Inferior parietal cortex (tissue), 1 donor: ENCODE measurements at regions not wholly inside any gene's neighbourhood (a gene's known extent, or its start where the extent isn't known, plus 50 kb on each side); places are given as distances from the start of the nearest gene placed in this dataset.

Experiments used
- DNase-seq: peaks from one replicate; pipeline ENCODE4 v3.0.0-alpha.2; 2016; ENCODE audit errors: extremely low spot score

DNA sequence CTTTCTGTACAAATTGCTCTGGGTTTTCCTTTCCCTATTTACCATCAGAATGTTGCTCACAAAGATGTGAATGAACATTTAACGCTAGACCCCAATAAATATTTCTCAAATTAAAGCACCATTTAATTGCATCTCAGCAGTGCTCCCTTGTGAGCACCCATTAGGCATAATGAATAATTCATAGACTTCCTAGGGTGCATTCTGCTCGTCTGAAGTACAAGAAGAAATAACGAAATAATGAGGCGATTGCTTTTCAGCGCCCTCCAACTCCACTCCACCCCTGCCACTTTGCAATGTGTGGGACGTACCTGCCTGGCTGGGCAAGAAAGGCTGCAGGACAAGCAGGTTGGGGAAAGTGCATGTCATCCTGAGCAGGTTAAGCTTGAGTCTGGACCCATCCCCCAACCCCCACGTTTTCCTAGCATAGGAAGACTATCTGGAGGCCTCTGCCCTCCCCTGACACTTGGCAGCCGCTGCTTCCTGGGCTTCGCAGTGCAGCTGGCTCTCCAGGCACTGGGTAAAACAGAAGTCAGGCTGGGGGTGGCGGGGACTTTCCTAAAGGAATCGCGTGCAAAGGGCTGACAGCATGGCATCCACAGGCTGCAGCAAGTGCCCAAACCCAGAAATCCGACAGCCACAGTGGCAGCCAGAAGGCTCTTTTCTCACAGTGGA lies 253.7 kb downstream of the DUSP6 start:
- DNase-seq: no peak

DNA sequence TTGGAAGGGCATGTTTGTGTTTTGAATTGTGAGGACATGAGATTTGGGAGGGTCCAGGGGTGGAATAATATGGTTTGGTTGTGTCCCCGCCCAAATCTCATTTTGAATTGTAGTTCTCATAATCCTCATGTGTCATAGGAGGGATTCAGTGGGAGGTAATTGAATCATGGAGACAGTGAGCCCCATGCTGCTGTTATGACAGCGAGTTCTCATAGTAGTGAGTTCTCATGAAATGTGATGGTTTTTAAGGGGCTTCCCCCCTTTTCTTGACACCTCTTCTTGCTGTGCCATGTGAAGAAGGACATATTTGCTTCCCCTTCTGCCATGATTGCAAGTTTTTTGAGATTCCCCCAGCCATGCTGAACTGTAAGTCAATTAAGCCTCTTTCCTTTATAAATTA lies 260.0 kb downstream of the DUSP6 start:
- no peak for DNase-seq

DNA sequence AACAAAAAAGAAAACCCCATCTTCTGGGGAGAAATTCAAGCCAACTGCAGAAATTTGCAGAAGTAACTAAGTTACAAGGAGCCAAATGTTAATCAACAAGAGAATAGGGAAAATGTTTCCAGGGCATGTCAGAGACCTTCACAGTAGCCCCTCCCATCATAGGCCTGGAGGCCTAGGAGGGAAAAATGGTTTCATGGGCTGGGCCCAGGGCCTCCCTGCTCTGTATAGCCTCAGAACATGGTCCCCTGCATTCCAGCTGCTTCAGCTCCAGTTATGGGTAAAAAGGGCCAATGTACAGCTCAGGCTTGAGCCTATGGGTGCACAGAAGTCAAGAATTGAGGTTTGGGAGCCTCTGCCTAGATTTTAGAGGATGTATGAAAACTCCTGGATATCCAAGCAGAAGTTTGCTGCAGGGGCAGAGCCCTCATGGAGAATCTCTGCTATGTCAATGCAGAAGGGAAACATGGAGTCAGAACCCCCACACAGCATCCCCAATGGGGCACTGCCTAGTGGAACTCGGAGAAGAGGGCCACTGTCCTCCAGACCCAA lies 260.9 kb downstream of the DUSP6 start:
- no peak for DNase-seq

DNA sequence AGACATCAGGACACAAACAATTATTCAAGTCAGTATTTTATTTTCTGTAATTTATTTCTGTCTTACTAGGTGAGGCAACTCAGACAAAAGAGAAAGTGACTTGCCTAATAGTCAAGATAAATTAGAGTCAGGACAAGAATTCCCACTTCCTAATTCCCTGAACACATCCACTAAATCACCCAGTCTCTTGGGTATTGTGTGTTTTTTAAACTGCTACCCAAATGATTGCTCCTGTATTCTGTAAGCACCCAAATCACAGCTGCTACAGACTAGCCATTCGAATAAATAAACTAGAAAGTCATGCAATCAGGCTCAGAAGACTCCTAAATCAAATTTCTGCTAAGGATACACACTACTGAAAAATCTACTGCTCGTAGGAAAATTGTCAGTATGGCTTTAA lies 263.0 kb downstream of the DUSP6 start:
- DNase-seq: no peak

DNA sequence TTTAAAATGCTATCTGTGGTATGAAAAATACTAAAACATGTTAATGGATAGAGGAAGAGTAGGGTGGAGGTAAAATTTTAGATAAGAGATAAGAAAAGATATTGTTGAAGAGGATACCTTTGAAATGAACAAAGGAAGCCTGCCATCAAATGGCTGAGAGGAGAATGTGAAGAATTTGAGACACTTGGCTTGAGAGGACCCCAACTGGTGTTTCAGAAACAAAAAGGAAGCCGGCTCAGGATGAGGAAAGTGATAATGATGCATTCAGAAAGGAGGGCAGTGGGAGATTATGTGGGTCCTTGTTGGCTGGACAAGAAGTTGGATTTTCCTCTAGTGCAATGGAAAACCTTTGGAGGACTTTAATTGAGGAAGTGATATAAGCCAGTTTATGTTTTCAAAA lies 264.4 kb downstream of the DUSP6 start:
- DNase-seq: no peak

DNA sequence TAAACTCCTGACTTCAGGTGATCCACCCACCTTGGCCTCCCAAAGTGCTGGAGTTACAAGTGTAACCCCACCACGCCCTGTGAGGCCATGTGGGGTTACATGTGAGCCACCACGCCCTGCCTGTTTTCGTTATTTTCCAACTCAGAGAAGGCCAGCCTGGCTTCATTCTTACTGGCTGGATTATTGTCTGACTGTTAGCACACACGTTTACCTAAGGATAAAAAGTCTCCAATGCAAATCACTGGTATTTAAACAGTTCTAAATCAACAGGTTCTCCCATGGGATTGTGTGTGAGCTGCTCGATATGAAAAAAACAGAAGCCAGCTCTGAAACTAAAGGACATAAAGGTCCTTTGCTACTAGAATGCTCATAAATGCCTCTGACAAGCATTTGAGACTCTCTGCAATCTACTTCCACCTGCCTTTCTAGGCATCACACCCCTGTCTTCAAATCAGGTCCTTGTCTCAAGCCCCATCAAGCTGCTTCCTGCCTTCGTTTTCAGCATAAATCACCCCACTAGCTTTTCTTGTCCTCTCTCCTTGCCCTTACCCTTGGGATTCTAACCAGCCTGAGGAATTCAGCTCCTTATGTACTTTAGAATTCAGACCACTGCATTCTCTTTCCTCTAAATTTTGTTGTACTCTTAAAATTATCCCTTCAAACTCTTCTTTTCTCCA lies 265.0 kb downstream of the DUSP6 start:
- no peak for DNase-seq

DNA sequence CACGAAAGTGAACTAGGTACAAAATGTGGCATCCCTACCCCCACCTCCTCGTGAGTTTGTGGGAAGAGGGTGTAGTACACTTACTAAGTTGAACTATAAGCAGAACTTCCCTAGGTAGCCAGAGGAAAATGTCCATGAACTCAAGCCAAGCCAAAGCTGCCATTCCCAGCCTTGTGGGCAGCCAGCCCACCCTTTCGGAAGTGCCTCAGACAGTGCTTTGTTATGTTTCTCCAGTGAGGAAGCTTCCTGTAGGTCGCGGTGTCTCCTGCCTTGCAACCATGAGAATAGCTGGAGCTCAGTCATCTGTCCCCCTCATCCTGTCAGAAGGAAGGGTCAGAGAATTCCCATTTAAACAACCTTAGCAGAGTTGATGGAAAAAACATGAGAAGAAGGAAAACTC lies 266.9 kb downstream of the DUSP6 start:
- DNase-seq: no peak

DNA sequence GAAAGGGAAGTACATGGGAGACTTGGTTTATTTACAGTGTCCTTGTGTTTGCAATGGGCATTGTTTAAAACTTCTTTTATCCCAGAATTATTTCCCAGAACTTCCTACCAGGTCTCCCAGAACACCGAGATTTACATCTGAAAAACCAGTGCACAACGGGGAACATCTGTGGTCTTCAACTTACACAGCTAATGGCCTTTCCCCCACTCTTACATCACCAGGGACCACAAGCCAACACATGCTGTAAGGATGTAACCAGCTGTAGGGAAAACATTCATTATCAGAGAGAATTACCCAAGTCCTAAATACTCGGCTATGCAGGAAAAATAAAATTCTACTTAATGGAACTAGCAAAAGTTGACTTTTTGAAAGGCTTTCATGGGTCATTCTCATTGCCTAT lies 267.6 kb downstream of the DUSP6 start:
- no peak for DNase-seq

DNA sequence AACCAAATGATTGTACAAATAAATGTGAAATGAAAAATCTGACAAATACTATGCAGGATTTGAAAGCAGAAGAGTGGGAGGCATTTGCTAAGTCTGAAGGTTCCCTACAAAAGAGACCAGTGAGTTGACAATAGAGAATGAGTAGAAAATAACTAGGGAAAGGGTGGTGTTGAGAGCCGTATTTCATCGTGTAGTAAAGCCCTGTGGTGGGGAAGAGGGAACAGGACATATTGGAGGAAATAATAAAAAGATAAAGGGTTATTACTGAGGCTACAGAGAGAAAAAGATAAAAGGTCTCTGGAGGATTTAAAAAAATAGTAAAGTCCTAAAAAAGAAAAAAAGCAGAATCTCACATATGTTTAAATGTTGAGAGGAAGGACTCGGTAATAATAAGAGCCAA lies 268.8 kb downstream of the DUSP6 start:
- DNase-seq: no peak

DNA sequence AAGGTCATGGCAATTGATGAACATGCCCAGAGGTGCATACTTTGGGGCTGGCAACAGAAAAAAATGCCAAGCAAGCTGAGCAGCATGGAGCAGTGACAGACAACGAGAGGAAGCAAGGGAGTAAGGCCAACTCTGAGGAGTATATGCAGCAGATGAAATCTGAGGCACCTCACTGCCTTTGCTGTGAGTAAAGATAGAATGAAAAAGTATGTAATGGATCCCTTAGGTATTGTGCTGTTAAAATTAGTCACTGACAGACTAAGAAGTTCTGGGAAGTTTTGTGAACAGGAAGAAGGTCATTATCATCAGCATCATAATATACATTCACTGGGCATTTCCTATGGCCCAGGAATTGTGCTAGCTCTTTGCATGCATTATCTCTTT lies 269.9 kb downstream of the DUSP6 start:
- DNase-seq: no peak

DNA sequence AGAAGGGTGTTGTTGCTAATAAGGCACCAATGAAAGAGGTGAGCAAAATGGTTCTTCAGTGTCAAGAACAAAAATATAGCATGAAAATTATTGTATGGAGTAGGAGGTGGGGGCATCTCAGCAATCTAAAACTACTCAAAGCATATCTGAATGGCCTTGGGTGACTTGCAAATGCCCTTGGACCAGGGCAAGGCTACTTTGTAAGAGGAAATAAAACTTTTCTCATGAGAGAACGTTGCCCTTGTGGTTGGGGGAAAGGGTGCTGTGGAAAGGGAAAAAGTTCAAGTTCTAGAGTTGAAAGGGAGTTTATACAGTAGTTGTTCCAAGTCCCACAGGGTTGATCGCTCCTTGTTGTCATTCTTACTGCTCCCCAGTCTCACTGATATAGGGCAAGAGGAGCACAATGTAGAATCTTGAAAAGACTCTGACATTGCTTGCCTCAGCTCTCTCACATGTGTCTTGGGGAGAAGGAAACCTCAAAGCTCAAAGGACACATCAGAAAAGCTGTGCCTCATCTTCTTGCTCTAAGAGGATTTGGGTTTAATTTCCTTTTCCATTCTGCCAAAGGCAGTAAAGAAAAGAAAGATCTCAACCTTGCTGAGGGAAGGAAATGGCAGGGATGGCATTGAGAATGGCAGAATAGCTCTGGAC lies 270.5 kb downstream of the DUSP6 start:
- DNase-seq: no peak

DNA sequence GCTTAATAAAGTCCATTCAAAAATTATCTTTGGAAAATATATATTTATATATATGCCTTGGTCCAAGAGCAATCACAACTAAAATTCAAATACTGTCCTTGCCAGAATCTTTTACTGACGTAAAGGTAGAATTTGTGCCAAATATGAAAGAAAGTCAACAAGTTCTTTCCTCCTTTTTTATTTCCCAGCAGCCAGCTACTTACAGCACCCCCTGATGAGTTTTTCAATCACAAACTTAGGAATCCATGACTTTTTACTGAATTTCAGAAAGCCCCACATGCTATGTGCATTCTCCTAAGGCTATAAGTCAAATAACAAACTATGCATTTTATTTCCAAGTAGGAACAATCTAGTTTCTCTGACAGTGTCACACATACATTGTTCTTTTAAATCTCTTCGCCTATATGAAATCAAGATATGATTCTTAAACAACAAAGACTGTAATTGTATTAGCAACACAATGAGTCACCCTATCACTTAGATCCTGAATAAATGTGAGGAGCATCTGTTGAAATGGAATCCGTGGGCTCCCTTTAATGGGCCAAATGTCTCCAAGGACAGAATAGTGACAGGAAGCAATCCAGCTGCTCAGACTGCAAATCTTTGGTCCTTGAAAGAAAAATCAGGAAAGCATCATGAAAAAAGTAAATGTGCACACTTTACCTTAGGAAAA lies 271.4 kb downstream of the DUSP6 start:
- DNase-seq: no peak

DNA sequence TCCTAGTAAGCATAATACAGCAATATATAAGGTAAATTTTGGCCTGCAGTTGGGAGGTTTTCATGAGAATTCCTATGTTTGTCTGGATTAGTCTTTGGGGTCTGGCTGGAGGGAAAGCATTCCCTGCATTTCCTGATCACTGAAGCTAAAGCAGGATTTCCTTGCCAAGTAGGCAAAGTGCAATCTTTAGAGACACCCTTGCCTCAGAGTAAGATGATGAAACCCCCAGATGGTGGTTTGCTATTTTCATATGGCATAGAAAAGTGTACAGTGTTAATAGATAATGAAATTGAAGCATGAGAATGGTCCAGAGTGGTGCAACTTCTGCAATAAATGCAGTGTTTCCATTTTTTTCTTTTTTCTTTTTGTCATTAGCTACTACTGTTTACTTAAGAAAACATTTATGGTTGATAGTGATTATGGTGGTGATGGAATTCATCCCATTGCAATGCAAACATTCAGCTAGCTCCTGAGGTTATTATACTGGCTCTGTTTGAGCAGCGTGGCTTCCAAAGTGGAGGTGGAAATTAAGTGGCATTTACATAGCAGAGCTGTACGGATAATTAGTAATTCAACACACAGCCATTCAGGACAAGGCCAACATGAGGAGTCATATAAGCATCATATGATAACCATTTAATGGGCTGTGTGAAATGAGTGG lies 276.3 kb downstream of the DUSP6 start:
- no peak for DNase-seq

DNA sequence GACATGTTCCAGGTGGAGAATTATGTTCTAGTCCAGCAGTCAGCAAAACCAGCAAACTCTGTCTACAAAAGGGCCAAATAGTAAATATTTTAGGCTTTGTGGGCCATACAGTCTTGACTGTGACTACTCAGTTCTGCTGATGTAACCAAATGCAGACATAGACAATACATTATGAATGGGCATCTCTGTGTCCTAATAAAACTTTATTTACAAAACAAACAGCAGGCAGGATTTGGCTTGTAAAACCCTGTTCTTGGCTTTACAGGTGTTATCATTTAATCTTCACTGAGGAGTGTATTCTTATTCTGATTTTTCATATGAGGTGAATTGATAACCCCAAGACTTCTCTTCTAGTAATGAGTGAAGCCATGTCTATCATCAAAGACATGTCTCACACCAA lies 278.6 kb downstream of the DUSP6 start:
- DNase-seq: no peak

DNA sequence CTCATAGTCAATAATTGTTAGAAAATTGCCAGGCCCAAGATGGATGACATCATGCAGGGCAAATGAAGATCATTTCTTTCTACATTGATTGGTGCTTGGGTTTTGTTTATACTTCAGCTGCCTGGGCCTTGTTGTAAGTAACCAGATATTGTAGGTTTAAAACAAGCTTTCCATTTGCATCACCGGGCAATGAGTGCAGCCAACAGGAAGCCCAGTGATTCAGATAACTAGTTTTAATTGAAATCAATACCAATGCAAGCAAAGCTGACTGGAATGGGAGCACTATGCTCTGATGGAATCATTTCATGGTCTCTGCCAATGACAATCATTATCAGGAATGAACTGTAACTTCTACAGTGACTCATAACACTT lies 279.3 kb downstream of the DUSP6 start:
- DNase-seq: no peak

DNA sequence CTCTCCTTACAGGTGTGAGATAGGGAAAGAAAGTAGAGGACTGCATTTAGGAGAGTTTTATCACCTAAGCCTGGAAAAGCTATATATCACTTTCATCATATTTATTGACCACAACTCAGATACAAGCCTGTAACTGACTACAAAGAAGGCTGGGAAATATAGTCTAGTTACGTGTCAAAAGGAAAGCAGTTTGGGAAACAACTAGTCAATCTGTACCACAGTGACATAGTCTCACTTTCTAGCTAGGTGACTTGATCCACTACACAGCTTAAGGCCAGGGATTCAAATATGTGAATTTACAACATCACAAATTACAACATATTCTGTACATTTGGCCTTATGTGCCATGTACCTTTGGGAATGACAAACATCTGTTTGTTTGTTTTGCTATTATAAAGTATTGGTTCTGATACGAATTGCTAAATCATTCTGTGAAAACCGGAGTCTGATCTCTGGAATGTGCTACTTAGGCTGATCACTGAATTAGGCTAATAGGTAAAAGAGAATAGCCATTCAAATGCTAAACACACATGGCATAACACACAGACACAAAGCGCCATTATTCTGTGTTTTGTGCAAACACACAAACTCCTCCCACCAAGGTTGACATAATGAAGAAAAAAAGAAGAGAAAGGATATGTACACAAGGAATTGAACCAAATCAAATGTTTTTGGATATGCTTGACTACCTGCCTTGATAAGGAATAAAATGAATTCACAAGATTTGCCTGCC lies 279.8 kb downstream of the DUSP6 start:
- no peak for DNase-seq

DNA sequence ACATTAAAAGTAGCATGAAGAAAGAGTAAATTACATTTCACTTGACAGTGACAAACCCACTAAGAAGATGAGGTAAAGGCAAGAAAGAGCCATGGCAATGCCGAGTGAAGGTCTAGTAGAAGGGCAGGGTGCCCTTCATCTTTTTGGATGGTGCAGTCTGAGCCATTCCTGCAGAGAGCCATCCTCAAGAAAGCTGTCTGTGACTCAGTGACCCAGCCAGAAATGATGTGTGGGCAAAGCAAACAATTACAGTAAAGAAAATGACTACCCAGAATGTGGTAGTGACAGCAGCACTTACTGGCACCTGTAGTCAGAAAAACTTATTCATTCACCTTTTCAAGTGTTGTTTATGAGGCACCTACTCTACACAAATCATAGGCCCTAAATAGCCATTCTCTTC lies 281.7 kb downstream of the DUSP6 start:
- DNase-seq: no peak

DNA sequence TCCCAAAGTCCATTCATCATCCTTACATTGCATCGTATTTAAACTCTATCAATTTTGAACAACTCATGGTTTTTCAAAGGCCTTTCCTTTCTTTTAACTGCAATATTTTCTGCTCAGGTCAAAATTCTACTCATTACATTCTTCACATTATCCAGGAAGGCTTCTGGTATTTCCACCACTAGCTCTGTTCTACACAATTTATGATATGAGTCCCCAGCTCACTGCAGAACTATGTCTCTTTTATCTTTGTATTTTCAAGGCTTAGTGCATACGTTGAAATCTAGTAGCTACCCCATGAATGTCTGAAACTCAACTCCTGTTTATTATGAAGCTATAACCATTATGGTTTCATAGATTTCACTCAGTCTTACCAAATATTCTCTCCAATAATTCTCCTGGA lies 282.9 kb downstream of the DUSP6 start:
- no peak for DNase-seq

DNA sequence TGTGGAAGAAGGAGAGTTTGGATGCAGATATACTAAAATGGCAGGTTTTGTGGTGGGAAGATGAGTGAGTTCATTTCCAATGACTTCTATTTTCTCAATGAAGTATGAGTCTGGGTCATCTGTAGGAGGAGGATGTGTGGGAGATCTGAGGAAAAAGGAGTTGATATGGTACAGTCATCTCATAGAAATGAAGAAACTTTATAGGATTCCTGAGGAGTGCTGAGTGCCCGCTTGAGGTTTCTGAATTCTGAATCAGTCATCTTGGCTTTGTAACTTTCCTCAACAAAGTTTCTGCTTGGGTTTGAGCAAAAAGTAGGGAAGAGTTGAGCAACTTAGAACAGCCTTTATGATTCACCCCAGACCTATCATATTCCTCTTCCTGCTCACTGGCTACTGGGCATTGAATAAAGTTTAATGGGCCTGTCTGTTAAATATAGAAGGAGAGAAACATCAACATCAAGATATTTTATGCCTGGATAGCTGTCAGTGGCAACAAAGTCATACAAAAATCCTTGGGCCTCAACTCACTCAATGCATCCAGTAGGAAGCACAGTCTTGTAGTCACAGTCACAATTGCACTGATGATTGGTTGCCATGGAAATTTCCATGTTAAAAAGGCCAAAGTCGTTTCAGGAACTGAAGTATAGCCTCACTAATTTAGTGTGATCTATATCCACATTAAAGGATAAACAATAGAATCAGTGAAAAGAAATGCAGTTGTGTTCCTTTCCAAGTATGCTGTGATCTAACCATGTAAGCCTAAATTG lies 284.7 kb downstream of the DUSP6 start:
- DNase-seq: no peak

DNA sequence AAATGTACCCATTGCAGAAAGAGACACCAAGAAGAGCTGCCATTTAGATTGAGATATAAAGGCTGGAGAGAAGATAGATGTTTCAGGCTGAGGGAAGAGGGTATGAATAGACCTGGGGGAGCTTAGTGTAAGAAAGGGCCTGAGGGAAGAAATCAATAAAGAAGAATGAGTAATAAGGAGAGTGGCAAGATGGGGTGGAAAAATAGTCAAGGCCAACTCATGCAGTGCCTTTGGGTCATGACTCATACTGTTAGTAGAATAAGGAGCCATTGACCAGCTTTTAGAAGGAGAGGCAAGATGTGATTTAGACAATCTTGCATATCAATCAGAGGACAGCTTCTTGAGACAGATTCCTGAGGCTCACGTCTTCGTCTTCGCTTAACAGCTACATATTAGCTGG lies 287.5 kb downstream of the DUSP6 start:
- no peak for DNase-seq

DNA sequence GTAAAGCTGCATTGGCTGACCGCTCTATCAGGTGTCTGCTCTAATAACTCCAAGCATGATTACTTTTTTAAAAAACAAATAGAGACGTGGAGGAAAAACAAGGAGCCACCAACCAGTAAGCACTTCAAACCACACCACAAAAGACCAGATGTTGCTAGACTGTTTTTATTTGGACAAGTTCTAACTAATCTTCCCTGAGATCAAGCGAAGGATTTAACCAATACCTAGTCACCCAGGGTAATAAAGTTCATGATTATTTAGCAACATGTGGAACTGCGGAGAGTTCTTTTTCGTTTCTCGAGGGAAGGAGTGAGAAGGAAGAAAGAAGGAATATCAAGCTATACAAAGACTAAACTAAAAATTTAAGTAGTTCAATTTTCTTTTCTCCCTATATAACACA lies 288.1 kb downstream of the DUSP6 start:
- DNase-seq: no peak
